SH-SY5Y (cell line): ENCODE measurements at regions not wholly inside any gene's neighbourhood (a gene's known extent, or its start where the extent isn't known, plus 50 kb on each side); places are given as distances from the start of the nearest gene placed in this dataset.

ENCODE experiments used
- GATA2 ChIP-seq: IDR thresholded peaks from 2 replicates; pipeline ENCODE4 v1.6.1; 2011; ENCODE audit warnings: mild to moderate bottlenecking, low read depth, low read length
- GATA3 ChIP-seq: IDR thresholded peaks from 2 replicates; pipeline ENCODE4 v1.6.1; 2011; ENCODE audit warnings: low read depth, mild to moderate bottlenecking, low read length, moderate library complexity

- no peak for TF ChIP-seq GATA2
- no peak for TF ChIP-seq GATA3
Observed at GRCh38 chr20:60224914-60225313, 266.7 kb downstream of the CDH26 start.
